Endodermal cell (in vitro differentiated cells): ENCODE measurements at regions not wholly inside any gene's neighbourhood (a gene's known extent, or its start where the extent isn't known, plus 50 kb on each side); places are given as distances from the start of the nearest gene placed in this dataset.

Experiments
- DNase-seq: peaks from one replicate; pipeline ENCODE4 v3.0.0-alpha.2; 2017
- H3K27ac ChIP-seq: 2 replicates; pipeline ENCODE4 v1.5.1; 2013; ENCODE audit warnings: mild to moderate bottlenecking, low read depth, low read length, moderate library complexity
- H3K27me3 ChIP-seq: 2 replicates; pipeline ENCODE4 v1.6.1; 2013; ENCODE audit warnings: mild to moderate bottlenecking, low read length, moderate library complexity; ENCODE audit not compliant: insufficient read depth, control insufficient read depth, poor library complexity, severe bottlenecking
- H3K36me3 ChIP-seq: 2 replicates; pipeline ENCODE4 v1.7.0; 2013; ENCODE audit warnings: mild to moderate bottlenecking, low read length, moderate library complexity; ENCODE audit not compliant: control insufficient read depth, insufficient read depth
- H3K4me1 ChIP-seq: one replicate; pipeline ENCODE4 v1.7.0; 2013; ENCODE audit warnings: low read length; ENCODE audit not compliant: control insufficient read depth, insufficient read depth
- H3K4me3 ChIP-seq: 2 replicates; pipeline ENCODE4 v1.5.1; 2013; ENCODE audit warnings: mild to moderate bottlenecking, low read length, moderate library complexity
- H3K9ac ChIP-seq: 2 replicates; pipeline ENCODE4 v1.6.1; 2013; ENCODE audit warnings: mild to moderate bottlenecking, low read length, moderate library complexity; ENCODE audit not compliant: poor library complexity, severe bottlenecking; ENCODE audit errors: extremely low read depth
- H3K9me3 ChIP-seq: 2 replicates; pipeline ENCODE4 v1.6.1; 2013; ENCODE audit warnings: mild to moderate bottlenecking, low read length, moderate library complexity; ENCODE audit not compliant: control insufficient read depth
- H3K27ac Mint-ChIP-seq: 2 replicates; pipeline ENCODE4 v1.8.0; 2020; ENCODE audit warnings: mixed read lengths
- H3K27me3 Mint-ChIP-seq: 2 replicates; pipeline ENCODE4 v1.8.0; 2021; ENCODE audit warnings: mild to moderate bottlenecking, mixed read lengths; ENCODE audit not compliant: insufficient read depth
- H3K36me3 Mint-ChIP-seq: 2 replicates; pipeline ENCODE4 v1.8.0; 2020; ENCODE audit warnings: low read depth, mixed read lengths
- H3K4me1 Mint-ChIP-seq: 2 replicates; pipeline ENCODE4 v1.8.0; 2020; ENCODE audit warnings: mixed read lengths
- H3K4me3 Mint-ChIP-seq: 2 replicates; pipeline ENCODE4 v1.8.0; 2020; ENCODE audit warnings: mild to moderate bottlenecking, moderate library complexity, mixed read lengths
- H3K9me3 Mint-ChIP-seq: 2 replicates; pipeline ENCODE4 v1.8.0; 2020; ENCODE audit warnings: mild to moderate bottlenecking, mixed read lengths
- WGBS, 2 experiments: methylation state at CpG; one replicate each; pipeline versions ENCODE4 v1.1.5 to v1.1.7; 2013; ENCODE audit warnings: missing lambda C conversion rate in 2 of 2, mixed read lengths in 1 of 2; ENCODE audit not compliant: insufficient coverage in 1 of 2, insufficient read length in 1 of 2; 5-methylcytosine and 5-hydroxymethylcytosine counted together
- TF ChIP-seq, protein P1 (sequence below): fragments of 200-600 bp; sonication (generic); conservative IDR thresholded peaks from 2 replicates; pipeline ENCODE4 v1.5.0; 2021; ENCODE audit warnings: antibody characterized with exemption, mild to moderate bottlenecking

- Histone ChIP-seq H3K27me3 (peaks cover 46% of the 10 kb centered on the region), H3K27ac (no peak overlapping the region), H3K4me1 (no peaks in the 10 kb centered on the region), H3K9ac (no peak overlapping the region), H3K4me3 (no peak overlapping the region), H3K36me3 (no peaks in the 10 kb centered on the region), H3K9me3 (no peaks in the 10 kb centered on the region)
- H3K9me3 Mint-ChIP-seq, result peaks cover 1% of the 10 kb centered on the region
- DNase-seq, result no peak
- H3K4me3 Mint-ChIP-seq, result no peak overlapping the region
- H3K27ac Mint-ChIP-seq, result no peak overlapping the region
- WGBS, 2 experiments, result 91 to 97% methylated on average over 3 of the region's 3 CpGs
- peaks cover 9% of the 10 kb centered on the region for H3K4me1 Mint-ChIP-seq
- H3K27me3 Mint-ChIP-seq, result peaks cover 39% of the 10 kb centered on the region
- TF ChIP-seq, protein P1, sequence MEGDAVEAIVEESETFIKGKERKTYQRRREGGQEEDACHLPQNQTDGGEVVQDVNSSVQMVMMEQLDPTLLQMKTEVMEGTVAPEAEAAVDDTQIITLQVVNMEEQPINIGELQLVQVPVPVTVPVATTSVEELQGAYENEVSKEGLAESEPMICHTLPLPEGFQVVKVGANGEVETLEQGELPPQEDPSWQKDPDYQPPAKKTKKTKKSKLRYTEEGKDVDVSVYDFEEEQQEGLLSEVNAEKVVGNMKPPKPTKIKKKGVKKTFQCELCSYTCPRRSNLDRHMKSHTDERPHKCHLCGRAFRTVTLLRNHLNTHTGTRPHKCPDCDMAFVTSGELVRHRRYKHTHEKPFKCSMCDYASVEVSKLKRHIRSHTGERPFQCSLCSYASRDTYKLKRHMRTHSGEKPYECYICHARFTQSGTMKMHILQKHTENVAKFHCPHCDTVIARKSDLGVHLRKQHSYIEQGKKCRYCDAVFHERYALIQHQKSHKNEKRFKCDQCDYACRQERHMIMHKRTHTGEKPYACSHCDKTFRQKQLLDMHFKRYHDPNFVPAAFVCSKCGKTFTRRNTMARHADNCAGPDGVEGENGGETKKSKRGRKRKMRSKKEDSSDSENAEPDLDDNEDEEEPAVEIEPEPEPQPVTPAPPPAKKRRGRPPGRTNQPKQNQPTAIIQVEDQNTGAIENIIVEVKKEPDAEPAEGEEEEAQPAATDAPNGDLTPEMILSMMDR, result no peak
- no peaks in the 10 kb centered on the region for H3K36me3 Mint-ChIP-seq
Measured at GRCh38 chr15:96457841-96458240, 127.3 kb downstream of the NR2F2 start.

GRCh38 chr15:96460106-96460505 lies 129.6 kb downstream of the NR2F2 start:
- Mint-ChIP-seq H3K9me3 (peaks cover 1% of the 10 kb centered on the region), H3K4me3 (no peak overlapping the region), H3K27me3 (peaks cover 54% of the 10 kb centered on the region), H3K27ac (no peak overlapping the region), H3K36me3 (no peaks in the 10 kb centered on the region), H3K4me1 (peaks cover 8% of the 10 kb centered on the region)
- Histone ChIP-seq H3K36me3 (no peaks in the 10 kb centered on the region), H3K4me3 (no peak overlapping the region), H3K9ac (no peak overlapping the region), H3K9me3 (no peaks in the 10 kb centered on the region), H3K27ac (no peak overlapping the region), H3K4me1 (no peaks in the 10 kb centered on the region), H3K27me3 (peaks cover 69% of the 10 kb centered on the region)
- no peak for DNase-seq
- no CpG with 5 or more reads among the region's 1 CpG for WGBS, 2 experiments
- TF ChIP-seq, protein P1, result no peak

GRCh38 chr15:96462768-96463750 lies 132.6 kb downstream of the NR2F2 start:
- Histone ChIP-seq H3K9me3 (no peaks in the 10 kb centered on the region), H3K27me3 (peaks cover 43% of the 10 kb centered on the region), H3K36me3 (no peaks in the 10 kb centered on the region), H3K27ac (no peak overlapping the region), H3K4me1 (no peaks in the 10 kb centered on the region), H3K4me3 (no peak overlapping the region), H3K9ac (no peak overlapping the region)
- Mint-ChIP-seq H3K27ac (no peak overlapping the region), H3K4me3 (no peak overlapping the region), H3K27me3 (peaks cover 50% of the 10 kb centered on the region), H3K9me3 (peaks cover 1% of the 10 kb centered on the region), H3K36me3 (no peaks in the 10 kb centered on the region), H3K4me1 (peaks cover under 1% of the 10 kb centered on the region)
- WGBS, 2 experiments, result 82 to 84% methylated on average over 18 to 21 of the region's 21 CpGs
- DNase-seq, result no peak
- TF ChIP-seq, protein P1, result peak; percentile 41
